HG03025 (cell line): ENCODE measurements at regions not wholly inside any gene's neighbourhood (a gene's known extent, or its start where the extent isn't known, plus 50 kb on each side); places are given as distances from the start of the nearest gene placed in this dataset.
"Not testable (repeated sequence)": the region's sequence is repeated elsewhere in the genome, so short reads cannot be mapped to it uniquely, and the experiment has no call there.

Experiments used
- ATAC-seq: cut with Tn5 transposase; IDR thresholded peaks from one replicate; pipeline ENCODE4 v1.9.1; 2021; ENCODE audit warnings: mild to moderate bottlenecking, moderate library complexity; ENCODE audit not compliant: unreplicated experiment, low FRiP score

DNA sequence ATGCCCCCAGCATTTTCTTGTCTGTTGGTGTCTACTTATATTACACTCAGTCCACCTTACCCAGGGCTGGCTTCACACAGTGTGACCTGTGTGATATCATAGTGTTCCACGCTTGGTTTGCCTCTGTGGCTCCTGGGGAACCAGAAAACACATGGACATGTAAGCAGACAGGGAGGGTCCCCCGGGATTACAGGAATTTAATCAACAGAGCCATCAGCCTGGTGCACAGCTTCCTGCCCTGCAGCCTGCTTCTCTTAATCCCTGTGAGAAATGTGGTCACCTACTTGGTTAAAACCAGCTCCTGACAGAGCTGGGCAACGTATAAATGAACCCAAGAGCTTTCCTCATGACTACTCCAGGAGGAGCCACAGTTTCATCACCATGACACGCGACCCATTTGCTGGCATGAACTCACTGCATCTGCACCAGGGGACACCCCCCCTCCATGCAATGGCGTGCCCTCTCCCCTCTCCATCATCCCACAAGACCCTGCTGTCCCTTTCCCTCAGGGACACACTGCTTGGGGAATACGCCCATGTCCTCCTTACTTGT lies 152.1 kb downstream of the UQCRFS1 start:
- no peak for ATAC-seq

DNA sequence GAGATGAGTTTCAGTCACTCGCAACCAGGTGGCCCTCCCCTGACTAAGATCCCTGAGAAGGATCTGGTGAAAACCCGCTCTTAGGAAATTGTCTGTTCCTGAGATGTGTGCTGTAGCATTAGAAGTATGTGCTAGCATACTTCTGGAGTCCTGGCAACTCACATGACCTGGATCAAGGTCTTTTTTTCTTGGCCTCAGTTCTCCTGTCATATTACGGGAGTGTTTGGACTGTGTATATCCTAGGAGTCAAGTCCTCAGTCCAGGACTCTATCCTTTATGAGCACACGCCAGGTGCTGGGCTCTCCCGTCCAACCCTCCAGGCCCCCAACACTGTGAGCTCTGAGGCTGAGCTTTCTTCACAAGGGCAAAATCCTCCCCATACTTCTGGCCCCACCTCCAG lies 156.4 kb downstream of the UQCRFS1 start:
- ATAC-seq, result no peak

DNA sequence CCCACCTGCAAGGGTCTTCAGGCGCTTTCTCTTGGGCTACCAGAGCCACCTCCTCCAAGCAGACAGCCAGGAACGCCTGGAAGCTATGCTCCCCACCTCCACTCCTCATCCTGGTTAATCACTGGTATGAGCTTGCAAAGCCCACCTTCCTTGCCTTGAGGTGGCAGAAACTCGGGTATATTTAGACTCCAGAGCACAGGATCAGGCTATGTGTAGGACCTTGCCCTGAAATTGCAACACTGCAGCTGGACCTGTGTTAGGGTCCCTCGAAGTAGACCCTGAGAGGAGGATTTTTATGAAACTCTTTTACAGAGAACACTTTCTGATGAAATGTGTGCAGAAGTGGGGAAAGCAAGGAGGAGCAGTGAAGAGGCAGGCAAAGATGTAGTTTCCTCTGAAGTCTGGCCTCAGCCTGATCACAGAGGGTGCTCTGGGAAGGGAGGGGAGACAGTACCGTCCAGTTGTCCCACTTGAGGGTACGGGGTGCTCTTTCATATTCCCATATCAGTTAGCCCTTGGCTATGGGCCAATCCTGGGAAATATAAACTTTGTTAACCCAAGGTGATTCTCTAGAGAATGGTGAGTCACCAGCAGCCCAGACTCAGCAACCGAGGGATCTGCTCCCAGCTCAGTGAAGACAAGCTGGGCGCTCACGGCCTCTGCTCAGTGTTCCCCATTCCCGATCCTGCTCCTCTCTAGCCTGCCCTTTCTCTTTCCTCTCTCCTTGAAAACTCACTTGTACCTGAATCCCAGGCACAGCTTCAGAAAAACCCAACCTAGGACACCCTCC lies 157.9 kb downstream of the UQCRFS1 start:
- no peak for ATAC-seq

DNA sequence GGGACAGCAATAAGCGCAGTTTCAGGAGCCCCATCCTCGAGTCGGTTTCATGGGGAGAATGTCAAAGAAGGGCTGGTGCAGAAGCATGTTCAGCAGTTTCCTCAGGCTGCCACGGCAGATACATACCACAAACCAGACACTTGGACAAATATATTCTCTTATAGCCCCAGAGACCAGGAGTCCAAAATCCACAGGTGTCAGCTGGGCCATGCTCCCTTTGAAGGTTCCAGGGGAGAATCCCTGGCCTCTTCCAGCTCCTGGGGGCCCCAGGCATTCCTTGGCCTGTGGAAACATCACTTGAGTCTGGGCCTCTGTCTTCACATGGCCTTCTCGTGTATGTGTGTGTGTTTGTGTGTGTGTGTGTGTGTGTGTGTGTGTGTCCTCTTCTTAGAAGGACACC lies 164.1 kb downstream of the UQCRFS1 start:
- ATAC-seq, result no peak

DNA sequence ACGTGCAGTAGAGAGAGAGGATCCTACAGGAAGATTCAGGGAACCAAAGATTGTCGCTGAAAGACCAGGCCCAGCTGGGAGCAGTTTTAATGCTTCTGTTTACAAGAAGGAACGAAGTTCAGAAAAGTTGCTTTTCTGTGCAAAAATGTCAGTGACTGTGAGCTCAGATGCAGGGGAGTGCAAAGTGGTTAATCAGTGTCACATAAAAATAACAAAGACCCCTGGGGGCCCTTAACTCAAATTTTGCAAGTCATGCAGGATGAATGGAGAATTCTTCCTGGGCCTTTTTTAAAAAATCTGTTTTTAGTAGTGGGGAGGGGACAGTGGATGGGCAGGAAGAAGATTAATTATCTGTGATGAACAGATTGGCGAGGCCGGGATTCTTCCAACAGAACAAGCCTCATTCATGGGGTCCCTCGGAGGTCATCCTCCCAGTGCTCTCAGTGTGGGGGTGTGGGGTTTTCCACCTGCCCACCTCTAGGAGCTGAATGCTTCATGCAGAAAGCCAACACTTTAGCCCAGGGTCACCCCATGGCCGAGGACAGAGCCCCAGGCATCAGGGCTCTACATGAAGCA lies 167.2 kb downstream of the UQCRFS1 start:
- no peak for ATAC-seq

DNA sequence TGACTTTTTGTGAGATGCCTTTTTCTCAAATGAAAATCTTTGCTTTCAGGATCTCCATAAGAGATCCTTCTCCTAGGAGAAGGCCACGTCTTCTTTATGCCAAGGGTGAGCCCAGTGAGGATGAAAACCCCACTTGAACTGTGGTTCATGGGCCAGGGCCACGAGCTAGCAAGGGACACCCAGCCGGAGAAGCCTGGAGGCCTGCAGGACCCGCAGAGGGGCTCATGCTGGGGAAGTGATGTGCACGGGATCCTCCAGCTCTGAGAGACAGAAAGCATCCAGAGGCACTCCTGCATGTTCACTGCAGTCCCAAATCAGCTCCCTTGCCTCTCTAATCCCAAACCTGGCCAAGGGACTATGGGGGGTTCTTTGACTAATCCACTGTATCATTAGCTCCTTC lies 168.9 kb downstream of the UQCRFS1 start:
- ATAC-seq, result no peak

DNA sequence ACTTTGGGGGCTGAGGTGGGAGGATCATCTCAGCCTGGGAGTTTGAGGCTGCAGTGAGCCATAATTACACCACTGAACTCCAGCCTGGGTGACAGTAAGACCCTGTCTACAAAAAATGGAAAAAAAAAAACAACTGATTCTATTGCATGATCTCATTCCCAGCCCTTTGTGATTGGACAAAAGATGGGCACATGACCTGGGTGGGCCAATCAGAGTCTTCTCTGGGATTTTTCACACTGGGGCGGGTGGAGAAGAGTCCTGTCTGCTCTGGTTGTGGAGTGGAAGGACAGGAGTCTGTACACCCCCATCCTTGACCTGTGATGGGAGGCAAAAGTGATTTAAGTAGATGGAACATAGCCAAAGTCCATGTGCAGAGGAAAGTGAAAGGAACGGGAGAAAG lies 170.5 kb downstream of the UQCRFS1 start:
- no peak for ATAC-seq

DNA sequence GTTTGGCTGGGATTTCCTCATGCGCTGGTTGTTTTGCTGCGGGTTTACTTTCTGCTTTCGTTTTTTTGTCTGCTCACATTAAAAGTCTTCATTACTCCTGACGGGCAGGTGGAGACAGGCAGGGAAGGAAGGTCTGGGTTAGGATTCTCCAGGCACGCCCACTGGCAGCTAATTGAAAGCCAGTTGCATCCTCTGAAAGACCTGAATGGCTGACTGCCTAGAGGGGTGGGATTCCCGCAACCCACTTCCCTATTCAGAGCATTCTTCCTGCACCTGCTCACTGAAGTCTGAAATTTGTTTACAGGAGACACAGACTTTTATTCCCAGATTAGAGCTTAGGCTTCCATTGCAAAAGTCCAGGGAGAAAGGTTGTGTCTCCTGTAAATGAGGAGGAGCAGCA lies 172.0 kb downstream of the UQCRFS1 start:
- ATAC-seq, result no peak

DNA sequence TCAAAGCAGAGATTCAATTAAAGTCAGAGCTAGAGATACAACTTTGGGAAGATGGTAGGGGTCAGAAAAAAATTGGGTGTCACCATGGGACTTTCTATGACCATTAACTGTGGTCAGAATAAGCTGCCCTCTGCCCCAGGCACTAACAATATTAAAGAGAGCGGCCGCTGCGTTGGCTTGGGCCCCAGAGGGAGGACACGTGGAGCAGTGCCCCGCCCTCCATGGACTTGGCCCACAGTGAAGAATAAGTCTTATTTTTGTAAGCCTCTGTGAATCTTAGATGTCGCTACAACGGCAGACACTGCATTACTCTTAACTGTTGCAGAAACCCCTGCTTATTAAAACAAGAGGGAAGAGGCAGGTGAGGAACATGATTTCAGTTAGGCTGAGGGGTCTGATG lies 172.7 kb downstream of the UQCRFS1 start:
- no peak for ATAC-seq

DNA sequence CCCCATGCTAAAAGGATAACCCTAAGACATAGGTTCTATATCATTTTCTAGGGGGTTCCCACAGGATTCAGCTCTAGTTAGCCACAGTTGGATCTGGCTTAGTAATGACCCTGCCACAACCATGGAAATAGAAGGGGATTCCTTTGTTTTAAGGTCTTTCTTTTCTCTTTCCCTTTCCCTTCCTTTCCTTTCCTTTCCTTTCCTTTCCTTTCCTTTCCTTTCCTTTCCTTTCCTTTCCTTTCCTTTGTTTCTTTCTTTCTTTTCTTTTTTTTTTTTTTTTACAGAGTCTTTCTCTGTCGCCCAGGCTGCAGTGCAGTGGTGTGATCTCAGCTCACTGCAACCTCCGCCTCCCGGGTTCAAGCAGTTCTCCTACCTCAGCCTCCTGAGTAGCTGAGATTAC lies 173.9 kb downstream of the UQCRFS1 start:
- ATAC-seq, result not testable (repeated sequence)

DNA sequence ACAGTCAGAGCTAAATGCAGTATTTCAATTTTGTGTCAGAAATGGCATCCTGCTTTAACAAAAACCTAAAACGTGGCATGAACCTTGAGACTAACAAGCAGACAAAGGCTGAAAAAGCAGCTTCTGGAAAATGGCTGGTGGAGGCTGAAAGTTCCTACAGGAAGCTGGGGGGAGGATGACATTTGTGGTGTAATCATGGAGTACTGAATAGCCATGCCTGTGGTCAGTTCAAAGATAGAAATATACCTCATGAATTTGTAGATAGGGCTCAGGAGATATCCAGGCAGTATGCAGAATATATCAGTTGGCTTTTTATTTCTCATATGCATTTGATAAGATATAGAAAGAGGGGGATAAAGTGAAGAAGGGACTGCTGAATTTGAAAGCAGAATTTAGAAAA lies 181.7 kb downstream of the UQCRFS1 start:
- ATAC-seq, result no peak

DNA sequence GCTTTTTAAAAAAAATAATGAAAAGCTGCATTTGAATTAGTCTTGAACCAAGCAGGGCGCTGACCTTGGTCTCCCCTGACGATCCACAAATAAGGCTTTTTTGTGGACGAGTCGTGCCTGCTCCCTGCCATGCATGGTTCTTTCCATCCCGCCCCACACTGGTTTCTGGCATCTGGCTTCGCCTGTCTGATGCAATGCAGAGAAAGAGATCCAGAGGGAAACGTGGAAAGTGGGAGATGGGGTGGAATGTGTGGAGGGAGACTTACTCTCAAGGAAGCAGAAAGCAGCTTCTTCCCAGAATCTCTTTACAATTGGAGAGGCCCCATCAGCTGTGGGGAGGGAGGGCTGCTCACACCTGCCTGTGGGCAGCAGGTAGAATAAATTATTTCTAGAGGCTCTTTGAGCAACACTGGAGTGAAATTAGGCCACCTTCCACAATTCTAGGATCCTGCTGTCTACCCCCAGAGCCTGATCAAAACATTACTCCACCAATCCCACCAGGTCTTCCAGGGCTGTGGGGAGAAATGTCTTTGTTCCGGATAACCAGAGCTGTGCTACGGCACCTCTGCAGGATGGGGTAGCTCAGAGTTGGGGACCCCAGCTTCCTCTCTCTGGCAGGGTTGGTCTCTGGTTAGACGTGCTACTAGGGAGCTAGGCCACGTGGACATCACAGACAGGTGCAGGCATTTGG lies 183.5 kb downstream of the UQCRFS1 start:
- ATAC-seq, result no peak

DNA sequence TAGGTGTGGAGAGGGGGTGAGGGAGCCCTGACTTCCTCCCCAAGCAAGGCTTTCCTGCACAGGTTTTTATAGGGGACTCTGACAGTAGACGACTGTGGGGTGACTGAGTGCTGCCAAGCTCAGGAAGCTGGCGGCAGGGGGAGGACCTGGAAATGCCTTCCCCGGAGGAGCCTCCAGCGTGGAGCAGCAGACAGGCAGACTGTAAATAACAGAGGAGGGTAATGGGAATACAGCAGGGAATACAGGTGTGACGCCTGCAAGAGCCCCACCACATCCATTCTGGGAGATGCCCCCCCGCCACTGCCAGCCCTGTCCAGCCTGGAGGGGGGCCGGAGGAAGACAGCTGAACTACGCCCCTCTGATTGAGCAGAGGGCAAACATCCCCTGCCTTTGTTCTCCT lies 190.4 kb downstream of the UQCRFS1 start:
- no peak for ATAC-seq

DNA sequence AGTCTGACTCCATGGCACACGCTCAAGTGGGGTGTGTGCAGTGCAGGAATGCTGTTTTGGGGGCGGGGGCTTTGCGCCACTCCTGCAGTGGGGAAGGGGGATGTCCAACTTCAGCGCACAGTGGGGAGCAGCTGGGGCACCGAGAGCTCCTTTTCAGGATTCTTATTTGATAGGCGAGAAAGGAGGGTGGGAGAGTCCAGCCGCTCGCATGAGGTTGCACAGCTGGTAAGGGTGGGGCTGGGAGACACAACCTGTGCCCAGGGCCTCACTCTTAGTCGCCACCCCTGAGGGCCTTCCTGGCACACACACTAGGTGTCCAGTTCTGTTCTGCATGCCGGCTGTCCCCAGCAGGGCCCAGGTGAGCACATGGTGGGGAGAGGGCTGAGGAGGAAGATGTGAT lies 190.8 kb downstream of the UQCRFS1 start:
- no peak for ATAC-seq

DNA sequence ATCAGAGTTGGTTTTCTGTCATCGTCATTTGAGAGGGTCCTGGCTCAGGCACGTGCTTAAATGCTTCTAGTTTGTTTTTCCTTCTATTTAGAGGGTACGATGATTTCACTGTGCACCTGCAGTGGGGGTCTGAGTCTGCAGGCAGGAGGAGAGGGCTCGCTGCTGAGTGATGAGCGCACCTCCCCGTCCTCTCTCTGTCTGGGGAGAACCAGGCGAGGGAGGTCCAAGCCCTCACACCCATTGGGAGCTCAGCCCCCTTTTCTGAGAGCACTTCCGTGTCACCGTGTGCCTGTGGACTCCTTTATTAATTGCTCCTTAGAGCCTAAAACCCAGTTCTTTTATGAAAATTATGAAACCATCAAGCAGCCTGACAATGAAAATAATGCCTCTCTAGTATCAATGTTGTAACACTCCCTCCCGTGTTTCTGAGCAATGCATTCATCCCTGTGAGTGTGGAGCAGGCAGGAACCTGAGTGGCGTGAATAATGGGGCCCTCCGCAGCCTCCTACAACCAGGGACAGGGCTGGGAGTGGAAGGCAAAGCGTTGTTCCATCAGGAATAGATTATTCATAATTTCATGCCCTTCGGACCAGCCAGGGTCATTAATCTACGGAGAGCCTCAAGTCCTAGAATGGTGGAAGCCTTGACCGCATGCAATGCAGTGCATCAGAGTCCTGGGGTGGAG lies 191.6 kb downstream of the UQCRFS1 start:
- ATAC-seq, result no peak

DNA sequence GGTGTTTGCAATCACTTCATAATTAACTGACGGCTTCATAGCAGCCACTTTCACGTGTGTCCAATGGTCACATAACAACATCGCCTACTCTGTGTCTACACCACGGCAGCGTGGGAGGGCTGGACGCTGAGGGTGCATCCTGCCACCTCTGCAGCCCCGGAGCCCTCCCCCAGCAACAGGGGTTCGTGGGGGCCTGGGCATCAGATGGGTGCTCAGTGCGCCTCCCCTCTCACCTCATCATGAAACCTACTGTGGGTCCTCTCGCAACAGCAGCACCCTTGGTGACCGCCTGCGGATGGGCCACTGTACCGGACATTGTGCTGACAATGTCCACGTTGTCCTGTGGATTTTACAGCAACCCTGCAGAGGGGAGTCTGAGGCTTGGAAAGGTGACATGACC lies 193.5 kb downstream of the UQCRFS1 start:
- ATAC-seq, result no peak

DNA sequence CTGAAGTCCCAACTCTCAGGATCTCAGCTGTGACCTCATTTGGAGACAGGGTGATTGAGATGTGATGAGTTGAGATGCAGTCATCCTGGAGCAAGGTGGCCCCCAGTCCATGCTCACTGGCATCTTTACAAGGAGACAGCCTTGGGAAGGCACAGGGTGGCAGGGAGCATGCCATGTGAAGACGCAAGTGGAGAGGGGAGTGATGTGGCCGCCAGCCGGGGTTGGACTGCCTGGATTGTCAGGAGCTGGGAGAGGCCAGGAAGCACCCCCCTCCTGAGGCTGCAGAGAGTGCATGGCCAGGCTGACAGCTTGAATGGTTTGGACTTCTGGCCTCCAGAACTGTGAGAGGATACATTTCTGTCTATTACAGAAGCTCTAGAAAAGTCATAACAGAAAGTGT lies 194.4 kb downstream of the UQCRFS1 start:
- ATAC-seq, result no peak

DNA sequence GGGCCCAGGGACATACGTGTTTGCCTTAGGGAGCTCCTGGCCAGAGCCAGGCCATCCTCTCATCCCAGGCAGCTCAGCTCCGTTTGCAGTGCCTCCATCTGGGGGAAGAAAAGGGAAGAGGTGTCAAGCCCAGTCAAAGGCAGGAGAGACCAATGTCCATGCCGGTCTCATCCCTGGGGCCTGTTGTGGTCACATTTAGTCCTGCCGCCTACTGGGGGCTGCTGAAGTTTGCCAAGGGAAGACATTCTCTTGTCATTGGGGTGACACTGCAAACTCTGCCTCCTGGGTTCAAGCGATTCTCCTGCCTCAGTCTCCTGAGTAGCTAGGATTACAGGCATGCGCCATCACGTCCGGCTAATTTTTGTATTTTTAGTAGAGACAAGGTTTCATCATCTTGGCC lies 195.2 kb downstream of the UQCRFS1 start:
- ATAC-seq, result no peak

DNA sequence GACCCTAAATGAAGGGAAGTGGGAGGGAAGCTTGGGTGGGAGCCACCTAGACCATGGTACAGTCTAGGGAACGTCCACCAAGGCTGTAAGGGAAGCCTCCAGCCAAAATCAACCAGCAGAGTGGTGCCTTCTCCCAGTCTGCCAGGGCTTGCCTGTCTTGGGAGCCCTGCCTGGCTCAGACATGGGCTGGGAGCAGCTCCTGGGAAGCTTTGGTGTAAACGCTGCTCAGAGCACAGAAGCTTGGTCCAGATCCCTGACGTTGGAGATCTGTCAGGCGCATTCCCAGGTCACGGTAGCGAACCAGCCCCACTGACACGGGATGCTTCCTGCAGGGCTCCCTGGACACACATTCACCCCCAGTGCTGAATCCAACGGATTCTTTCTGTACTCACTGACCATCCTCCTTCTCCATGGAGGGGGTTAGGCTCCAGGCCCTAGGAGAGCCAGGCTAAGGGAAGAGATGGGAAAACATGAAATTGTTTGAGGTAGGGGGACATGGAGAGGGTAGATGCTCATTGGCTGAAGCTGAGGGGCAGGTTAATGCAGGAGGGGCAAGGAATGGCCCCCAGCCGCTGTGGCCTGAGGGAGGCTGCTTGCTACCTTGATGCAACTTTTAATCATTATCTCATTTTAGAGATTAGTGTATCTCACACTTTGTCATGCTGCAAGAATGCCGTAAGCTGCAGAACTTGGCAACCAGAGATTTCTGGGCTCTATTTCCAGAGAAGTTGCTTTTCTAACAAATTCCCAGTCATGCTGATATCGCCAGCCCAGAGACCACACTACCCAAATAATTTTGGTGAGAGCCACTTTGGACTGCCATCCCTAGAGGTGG lies 195.8 kb downstream of the UQCRFS1 start:
- no peak for ATAC-seq

DNA sequence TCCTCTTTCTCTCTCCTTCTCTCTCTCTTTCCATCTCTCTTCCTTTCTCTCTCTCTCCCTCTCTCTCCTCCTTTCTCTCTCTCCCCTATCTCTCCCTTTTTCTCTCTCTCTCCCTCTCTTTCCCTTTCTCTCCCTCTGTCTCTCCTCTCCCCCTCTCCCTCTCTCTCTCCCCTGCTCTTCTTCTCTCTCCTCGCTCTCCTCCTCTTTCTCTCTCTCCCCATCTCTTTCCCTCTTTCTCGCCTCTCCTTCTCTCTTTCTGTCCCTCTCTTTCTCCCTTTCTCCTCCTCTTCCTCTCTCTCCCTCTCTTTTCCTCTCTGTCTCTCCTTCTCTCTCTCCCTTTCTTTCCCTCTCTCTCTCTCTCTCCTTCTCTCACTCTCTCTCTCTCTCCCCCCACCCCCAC lies 196.6 kb downstream of the UQCRFS1 start:
- ATAC-seq, result no peak
